GM18520 (cell line): ENCODE measurements at regions not wholly inside any gene's neighbourhood (a gene's known extent, or its start where the extent isn't known, plus 50 kb on each side); places are given as distances from the start of the nearest gene placed in this dataset.
"Not testable (repeated sequence)": the region's sequence is repeated elsewhere in the genome, so short reads cannot be mapped to it uniquely, and the experiment has no call there.

Experiments used
- ATAC-seq: cut with Tn5 transposase; IDR thresholded peaks from one replicate; pipeline ENCODE4 v1.9.1; 2021; ENCODE audit not compliant: unreplicated experiment

DNA sequence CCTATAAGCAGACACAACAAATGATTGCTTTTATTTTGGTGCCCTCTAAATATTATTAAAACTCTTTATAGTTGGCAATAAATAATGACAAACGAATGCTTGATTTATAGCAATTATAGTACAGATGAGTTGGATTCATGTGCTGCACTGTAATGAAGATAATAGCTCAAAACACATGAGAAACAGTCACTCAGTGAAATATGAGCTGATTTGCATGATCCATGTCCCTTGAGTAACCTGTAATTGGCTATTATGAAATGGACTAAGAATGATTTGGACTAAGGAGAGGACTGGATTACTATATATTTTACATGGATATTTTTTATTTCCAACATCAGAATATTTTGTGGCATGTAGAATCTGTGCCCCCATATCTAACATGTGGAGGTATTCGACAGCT is 365.6 kb upstream of the UBE2E3 start:
- no peak for ATAC-seq

- ATAC-seq: no peak
Observed at GRCh38 chr2:180609626-180610340, 370.6 kb upstream of the UBE2E3 start.

- ATAC-seq: no peak
Observed at GRCh38 chr2:180607514-180608049, 372.8 kb upstream of the UBE2E3 start.

DNA sequence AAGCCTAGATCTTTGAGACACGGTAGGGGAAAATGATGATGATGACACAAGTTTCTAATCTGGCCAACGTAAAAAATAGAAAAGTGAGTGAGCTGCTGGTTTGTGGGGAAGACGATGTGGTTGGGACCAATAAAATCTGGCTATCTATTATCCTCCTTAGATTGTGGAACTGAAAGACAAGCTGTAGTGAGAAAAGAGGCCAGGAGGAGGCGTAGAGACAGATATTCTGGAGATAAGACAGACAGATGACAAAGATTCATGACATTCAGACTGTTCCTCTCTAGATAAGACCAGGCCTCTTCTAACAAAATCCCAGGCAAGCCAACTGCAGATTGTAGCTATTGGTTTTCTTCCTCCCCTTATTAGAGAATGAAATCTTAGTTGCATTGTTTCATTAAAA is 376.3 kb upstream of the UBE2E3 start:
- no peak for ATAC-seq

DNA sequence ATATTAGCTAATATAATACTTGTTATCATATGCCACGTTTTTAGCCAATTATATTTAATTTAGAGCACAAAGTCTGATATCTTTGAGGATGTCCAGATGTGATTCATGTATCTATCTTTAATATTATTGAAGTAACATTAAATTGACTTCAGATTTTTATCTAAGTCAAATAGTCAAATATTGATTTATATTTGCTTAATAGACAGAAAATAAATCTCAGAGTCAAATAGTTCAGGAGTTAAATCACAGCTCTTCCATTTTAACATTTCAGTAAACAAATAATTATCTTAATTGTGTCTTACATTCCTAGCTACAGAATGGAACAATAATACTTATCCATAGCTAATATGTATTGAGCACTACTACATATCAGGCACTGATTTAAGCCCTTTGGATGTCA is 379.4 kb upstream of the UBE2E3 start:
- no peak for ATAC-seq

- no peak for ATAC-seq
Observed at GRCh38 chr2:180599804-180600203, 380.6 kb upstream of the UBE2E3 start.

DNA sequence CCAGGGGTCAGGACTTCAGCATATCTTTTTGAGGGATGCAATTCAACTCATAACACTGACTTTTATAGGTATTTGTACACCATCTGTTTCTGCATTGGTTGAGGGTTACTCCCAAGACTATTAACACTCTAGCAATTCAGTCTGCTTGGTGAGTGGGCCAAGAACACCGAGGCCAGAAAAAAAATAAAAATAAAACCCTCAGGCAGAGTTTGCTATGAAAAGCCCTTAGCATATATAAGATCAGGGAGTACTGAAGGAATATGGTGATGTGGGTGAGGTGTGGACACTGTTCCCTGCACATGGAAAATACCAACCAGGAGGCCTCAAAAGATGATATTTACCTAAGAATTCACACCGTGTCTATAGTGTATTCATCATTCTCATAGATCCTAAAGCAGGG is 383.2 kb upstream of the UBE2E3 start:
- ATAC-seq: no peak

DNA sequence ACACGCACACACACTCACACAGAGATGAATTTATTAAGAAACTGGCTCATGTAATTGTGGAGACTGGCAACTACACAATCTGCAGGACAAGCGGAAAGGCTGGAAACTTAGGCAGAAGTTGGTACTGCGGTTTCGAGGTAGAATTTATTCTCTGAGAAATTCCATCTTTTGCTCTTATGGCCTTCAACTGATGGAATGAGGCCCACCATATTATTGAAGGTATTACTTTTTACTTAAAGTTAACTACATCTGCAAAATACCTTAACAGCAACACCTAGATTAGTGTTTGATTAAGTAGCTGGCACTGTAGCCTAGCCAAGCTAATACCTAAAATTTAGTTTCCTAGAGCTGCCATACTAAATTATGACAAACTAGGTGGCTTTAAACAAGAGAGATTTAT is 384.0 kb upstream of the UBE2E3 start:
- no peak for ATAC-seq

DNA sequence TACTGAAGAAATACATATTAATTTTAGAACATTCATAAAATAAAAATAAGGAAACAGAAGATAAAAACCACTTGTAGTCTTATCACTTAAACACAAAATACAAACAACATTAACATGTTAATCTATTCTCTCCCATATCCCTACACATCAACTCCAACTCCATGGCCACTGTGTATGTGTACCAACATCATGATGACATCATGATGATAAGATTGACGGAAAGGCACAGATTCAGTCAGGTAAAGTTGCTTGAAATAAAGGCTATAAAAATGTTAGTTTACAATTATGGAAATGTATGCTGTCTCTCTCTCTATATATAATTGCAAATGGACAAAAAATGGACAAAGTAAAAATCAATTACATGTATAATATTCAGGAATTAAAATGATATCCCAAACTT is 388.5 kb upstream of the UBE2E3 start:
- ATAC-seq: no peak

GRCh38 chr2:180591093-180591781 is 389.2 kb upstream of the UBE2E3 start:
- not testable (repeated sequence) for ATAC-seq

DNA sequence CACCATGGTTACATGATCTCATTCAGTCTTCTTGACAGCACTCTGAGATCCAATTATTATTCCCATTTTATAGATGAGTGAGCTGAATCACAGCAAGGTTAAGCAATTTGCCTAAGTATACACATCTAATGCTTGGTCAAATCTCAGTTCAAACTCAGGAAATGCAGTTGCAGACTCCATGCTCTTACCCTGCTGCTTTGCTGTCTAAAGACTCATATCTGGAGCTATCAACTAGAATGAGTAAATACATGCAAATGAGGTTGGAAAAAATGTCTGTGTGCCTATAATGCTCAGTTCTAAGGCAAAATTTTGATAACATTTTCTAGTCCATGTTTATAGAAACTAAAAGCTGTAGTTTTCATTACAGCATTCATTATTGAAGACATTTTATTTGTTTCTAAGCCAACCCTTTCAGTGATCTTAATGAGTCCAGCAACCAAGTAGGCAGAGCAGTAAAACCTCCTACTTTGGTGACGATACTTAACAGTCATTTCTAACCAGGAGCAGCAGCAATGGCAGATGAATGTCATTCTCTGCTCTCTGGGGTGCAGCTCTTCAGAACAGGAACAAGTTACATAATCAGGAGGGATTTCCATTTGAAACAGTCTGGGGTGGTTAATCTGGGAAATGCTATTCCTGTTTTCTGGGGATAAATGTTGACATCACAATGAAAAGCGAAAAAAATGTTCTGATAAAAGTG is 396.8 kb upstream of the UBE2E3 start:
- peak; percentile 47 for ATAC-seq

- no peak for ATAC-seq
Observed at GRCh38 chr2:180579388-180579787, 401.0 kb upstream of the UBE2E3 start.

GRCh38 chr2:180578441-180578840 is 402.0 kb upstream of the UBE2E3 start:
- ATAC-seq: no peak

DNA sequence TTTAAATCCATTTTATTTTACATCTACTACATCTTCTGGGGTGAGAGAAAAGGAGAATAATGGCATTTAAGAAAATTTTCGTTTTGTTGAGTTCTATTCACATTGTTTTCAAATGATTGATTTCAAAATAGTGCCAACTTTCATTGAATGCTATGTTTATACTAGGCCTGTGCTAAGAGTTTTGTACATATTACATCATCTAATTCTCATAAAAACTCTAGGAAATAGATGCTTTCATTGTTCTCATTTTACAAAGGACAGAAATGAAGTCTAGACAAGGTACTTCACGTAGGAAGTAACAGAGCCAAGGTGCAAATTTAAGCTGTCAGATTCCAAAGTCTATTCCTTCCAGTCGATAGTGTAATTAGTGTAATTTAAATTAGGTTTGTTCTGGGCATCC is 402.8 kb upstream of the UBE2E3 start:
- ATAC-seq: no peak

GRCh38 chr2:180573951-180574350 is 406.5 kb upstream of the UBE2E3 start:
- ATAC-seq: no peak

DNA sequence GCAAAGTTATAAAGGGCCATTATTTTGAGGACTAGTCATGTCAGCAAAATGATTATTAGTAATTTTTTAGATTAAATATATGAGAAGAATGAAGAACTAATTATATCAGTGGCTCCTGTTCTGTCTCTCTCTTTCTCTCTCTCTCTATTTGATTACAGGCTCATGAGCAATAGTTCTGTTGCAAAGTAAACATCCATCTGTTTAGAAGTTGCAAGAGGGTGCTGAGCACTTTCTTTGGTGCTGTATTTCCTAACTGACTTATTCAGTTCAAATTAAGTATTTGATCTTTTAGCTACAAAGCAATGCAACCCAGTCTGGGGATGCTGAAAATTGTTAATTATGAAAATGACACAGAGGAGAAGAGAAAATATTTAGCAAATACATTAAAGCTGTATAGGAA is 408.1 kb upstream of the UBE2E3 start:
- ATAC-seq: no peak

GRCh38 chr2:180571559-180571958 is 408.8 kb upstream of the UBE2E3 start:
- no peak for ATAC-seq

DNA sequence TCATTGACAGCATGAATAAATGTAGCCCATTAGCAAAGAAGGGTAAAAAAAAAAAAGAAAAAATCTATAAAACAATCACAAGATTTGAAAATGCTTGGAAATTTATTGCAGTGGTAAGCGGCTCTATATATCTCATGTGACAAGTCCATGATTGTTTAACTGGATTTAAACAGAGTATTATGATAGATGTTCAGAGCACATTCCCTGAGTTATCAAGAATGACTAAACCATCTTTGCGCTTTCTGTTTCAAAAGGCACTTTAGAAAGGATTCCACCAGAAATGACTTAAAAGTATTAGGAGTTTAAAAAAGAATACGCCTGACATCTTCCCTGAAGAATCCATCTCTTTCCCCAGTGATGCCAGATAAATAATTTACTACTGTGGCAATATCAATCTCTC is 409.5 kb upstream of the UBE2E3 start:
- no peak for ATAC-seq

- ATAC-seq: no peak
Observed at GRCh38 chr2:180564051-180564450, 416.4 kb upstream of the UBE2E3 start.

DNA sequence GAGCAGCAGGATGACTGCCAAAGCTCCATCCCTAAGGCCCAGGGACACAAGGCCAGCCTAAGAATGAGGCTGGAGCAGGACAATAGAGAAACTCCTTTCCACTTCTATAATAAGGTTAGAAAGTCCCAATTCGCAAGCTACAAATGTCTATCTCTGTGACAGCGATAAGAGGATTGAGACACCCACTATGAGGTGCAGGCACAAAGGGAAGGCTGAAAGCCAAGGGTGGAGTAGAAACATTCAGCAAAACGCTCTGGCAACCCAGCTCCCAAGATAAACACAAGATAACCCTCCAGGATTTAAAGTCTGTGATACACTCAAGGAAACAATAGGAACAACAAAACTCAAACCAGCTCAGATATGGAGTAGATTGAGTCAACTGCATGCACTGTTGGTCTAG is 418.0 kb upstream of the UBE2E3 start:
- no peak for ATAC-seq

- no peak for ATAC-seq
Observed at GRCh38 chr2:180559771-180560170, 420.6 kb upstream of the UBE2E3 start.

- no peak for ATAC-seq
Observed at GRCh38 chr2:180559038-180559437, 421.4 kb upstream of the UBE2E3 start.
